ENCODE measurements at regions not wholly inside any gene's neighbourhood (a gene's known extent, or its start where the extent isn't known, plus 50 kb on each side); places are given as distances from the start of the nearest gene placed in this dataset.

GRCh38 chrX:93932471-93933220 is 258.6 kb downstream of the FAM133A start:
- no peak overlapping the region for H3K23ac ChIP-seq (ENCODE audit: low read length)
- H3K36me3 ChIP-seq (ENCODE audit: control insufficient read depth in 1 of 2, insufficient read depth in 2 of 2, low read length in 2 of 2), result no peaks in the 10 kb centered on the region
- H3K9ac ChIP-seq (ENCODE audit: low read length), result no peak overlapping the region
- no CpG with 5 or more reads among the region's 5 CpGs for WGBS (ENCODE audit: extremely low coverage, insufficient coverage, insufficient read length)
- no peak overlapping the region for H3K18ac ChIP-seq (ENCODE audit: low read length)
- no peaks in the 10 kb centered on the region for H3K79me1 ChIP-seq (ENCODE audit: low read length)
- H3K9me3 ChIP-seq (ENCODE audit: insufficient read depth, low read depth, low read length), result no peaks in the 10 kb centered on the region
- DNase-seq, result peak; percentile 42 to 71
- H3K27ac ChIP-seq (ENCODE audit: low read depth, low read length), result no peak overlapping the region
- no peak overlapping the region for H2BK5ac ChIP-seq (ENCODE audit: low read depth, low read length, poor library complexity)
- H3K14ac ChIP-seq (ENCODE audit: low read length), result no peak overlapping the region
- no peak overlapping the region for H3K4me3 ChIP-seq (ENCODE audit: low read depth, low read length)
- no peak overlapping the region for H4K8ac ChIP-seq (ENCODE audit: low read depth, low read length)
- H3K4me2 ChIP-seq (ENCODE audit: low read length), result no peak overlapping the region
- H3K4ac ChIP-seq (ENCODE audit: low read depth, low read length), result no peak overlapping the region
- H3K27me3 ChIP-seq (ENCODE audit: insufficient read depth, low read length), result no peaks in the 10 kb centered on the region
- no peak overlapping the region for H4K91ac ChIP-seq (ENCODE audit: low read depth, low read length)
- H4K12ac ChIP-seq (ENCODE audit: low read depth, low read length), result no peak overlapping the region
- no peaks in the 10 kb centered on the region for H3K79me2 ChIP-seq (ENCODE audit: control insufficient read depth, insufficient read depth, low read length, poor library complexity)
- H2BK120ac ChIP-seq (ENCODE audit: insufficient read depth, low read length, poor library complexity), result no peak overlapping the region
- no peak overlapping the region for H2AFZ ChIP-seq (ENCODE audit: insufficient read depth, low read length, poor library complexity)
- no peak overlapping the region for H2AK5ac ChIP-seq (ENCODE audit: low read length)
- no peak overlapping the region for H2BK12ac ChIP-seq (ENCODE audit: low read length)
- no peaks in the 10 kb centered on the region for H3K4me1 ChIP-seq (ENCODE audit: control insufficient read depth in 1 of 2, insufficient read depth in 2 of 2, low read length in 2 of 2)

DNA sequence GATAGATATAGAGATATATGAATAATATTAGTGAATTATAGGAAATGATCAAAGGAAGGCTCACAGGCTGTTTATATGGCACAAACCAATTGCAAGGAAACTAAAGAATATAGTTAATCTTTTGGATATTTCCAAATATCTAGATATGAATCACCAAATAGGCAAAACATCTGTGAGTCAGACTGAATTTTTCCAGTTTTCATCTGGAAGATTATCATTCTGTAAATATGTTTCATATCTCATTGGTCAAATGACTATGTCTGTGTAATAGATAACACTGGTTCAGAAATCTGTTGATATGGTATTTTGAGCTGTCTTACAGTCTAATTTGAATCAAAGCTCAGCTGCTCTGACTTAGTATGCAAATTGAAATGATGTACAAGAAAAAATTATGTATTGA is 303.6 kb downstream of the FAM133A start:
- Histone ChIP-seq H3K9ac (ENCODE audit: low read length) (no peak overlapping the region), H3K4me2 (ENCODE audit: low read length) (no peak overlapping the region), H2AK5ac (ENCODE audit: low read length) (no peak overlapping the region), H2AFZ (ENCODE audit: insufficient read depth, low read length, poor library complexity) (no peak overlapping the region), H3K79me2 (ENCODE audit: control insufficient read depth, insufficient read depth, low read length, poor library complexity) (no peaks in the 10 kb centered on the region), H2BK5ac (ENCODE audit: low read depth, low read length, poor library complexity) (no peak overlapping the region), H3K27ac (ENCODE audit: low read depth, low read length) (no peak overlapping the region), H2BK12ac (ENCODE audit: low read length) (no peak overlapping the region), H3K4me1 (ENCODE audit: control insufficient read depth in 1 of 2, insufficient read depth in 2 of 2, low read length in 2 of 2) (no peaks in the 10 kb centered on the region), H3K9me3 (ENCODE audit: insufficient read depth, low read depth, low read length) (peaks cover 2% of the 10 kb centered on the region), H2BK120ac (ENCODE audit: insufficient read depth, low read length, poor library complexity) (no peak overlapping the region), H3K79me1 (ENCODE audit: low read length) (no peaks in the 10 kb centered on the region), H3K14ac (ENCODE audit: low read length) (no peak overlapping the region), H3K18ac (ENCODE audit: low read length) (no peak overlapping the region), H3K27me3 (ENCODE audit: insufficient read depth, low read length) (no peaks in the 10 kb centered on the region), H3K4me3 (ENCODE audit: low read depth, low read length) (no peak overlapping the region), H3K36me3 (ENCODE audit: control insufficient read depth in 1 of 2, insufficient read depth in 2 of 2, low read length in 2 of 2) (no peaks in the 10 kb centered on the region), H4K12ac (ENCODE audit: low read depth, low read length) (no peak overlapping the region), H4K8ac (ENCODE audit: low read depth, low read length) (no peak overlapping the region), H3K23ac (ENCODE audit: low read length) (no peak overlapping the region), H3K4ac (ENCODE audit: low read depth, low read length) (no peak overlapping the region), H4K91ac (ENCODE audit: low read depth, low read length) (no peak overlapping the region)
- DNase-seq, result peak; percentile 4 to 70

DNA sequence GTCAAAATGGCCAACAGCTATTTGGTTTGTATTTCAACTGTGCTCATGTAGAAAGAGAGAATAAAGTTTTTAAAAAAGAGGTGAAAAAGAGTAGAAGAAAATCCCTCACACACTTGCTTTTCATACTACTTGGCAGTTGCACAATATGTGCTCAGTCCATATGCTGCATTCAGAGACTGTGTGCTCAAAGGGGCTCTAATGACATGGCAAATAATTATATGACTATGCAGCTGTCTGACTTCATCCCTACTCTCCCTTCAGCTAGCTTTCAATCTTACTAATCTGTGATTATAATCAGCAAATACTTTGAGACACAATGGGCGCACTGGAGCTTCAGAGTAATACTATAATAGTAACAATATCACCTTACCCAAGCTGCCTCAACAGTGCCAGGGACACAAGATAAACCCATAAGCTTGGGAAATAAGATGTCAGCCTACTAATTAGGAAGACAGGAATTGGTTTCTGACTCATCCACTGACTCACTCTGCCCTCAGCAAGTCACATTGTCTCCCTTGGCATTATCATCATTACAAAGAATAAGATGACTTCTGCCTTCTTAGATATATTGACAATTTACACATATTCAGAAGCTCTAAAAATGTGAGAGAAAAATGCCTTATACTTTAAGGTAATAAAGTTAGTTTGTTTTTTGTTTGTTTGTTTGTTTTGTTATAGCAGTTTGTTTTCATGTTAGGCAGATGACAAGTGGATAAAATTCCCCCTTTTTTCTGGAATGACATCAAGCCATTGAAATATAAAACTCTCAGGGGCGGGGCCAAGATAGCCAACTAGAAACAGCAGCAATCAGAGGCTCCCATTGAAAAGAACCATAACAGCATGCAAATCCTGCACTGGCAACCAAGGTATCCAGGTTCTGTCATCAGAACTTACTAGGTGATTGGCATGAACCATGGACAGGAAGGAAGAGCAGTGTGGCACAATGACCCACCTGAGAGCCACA is 311.6 kb downstream of the FAM133A start:
- Histone ChIP-seq H4K12ac (ENCODE audit: low read depth, low read length) (no peak overlapping the region), H3K36me3 (ENCODE audit: control insufficient read depth in 1 of 2, insufficient read depth in 2 of 2, low read length in 2 of 2) (no peaks in the 10 kb centered on the region), H4K8ac (ENCODE audit: low read depth, low read length) (no peak overlapping the region), H3K79me2 (ENCODE audit: control insufficient read depth, insufficient read depth, low read length, poor library complexity) (no peaks in the 10 kb centered on the region), H3K79me1 (ENCODE audit: low read length) (no peaks in the 10 kb centered on the region), H3K4me2 (ENCODE audit: low read length) (no peak overlapping the region), H3K9me3 (ENCODE audit: insufficient read depth, low read depth, low read length) (no peaks in the 10 kb centered on the region), H3K4me3 (ENCODE audit: low read depth, low read length) (no peak overlapping the region), H4K91ac (ENCODE audit: low read depth, low read length) (no peak overlapping the region), H2BK120ac (ENCODE audit: insufficient read depth, low read length, poor library complexity) (no peak overlapping the region), H2AK5ac (ENCODE audit: low read length) (no peak overlapping the region), H3K27ac (ENCODE audit: low read depth, low read length) (no peak overlapping the region), H3K23ac (ENCODE audit: low read length) (no peak overlapping the region), H3K18ac (ENCODE audit: low read length) (no peak overlapping the region), H3K4ac (ENCODE audit: low read depth, low read length) (no peak overlapping the region), H3K4me1 (ENCODE audit: control insufficient read depth in 1 of 2, insufficient read depth in 2 of 2, low read length in 2 of 2) (no peaks in the 10 kb centered on the region), H3K14ac (ENCODE audit: low read length) (no peak overlapping the region), H3K9ac (ENCODE audit: low read length) (no peak overlapping the region), H3K27me3 (ENCODE audit: insufficient read depth, low read length) (no peaks in the 10 kb centered on the region), H2AFZ (ENCODE audit: insufficient read depth, low read length, poor library complexity) (no peak overlapping the region), H2BK12ac (ENCODE audit: low read length) (no peak overlapping the region), H2BK5ac (ENCODE audit: low read depth, low read length, poor library complexity) (no peak overlapping the region)
- no CpG with 5 or more reads among the region's 2 CpGs for WGBS (ENCODE audit: extremely low coverage, insufficient coverage, insufficient read length)
- peak in 1 of 2 donors; percentile 6 for DNase-seq
